Body of pancreas (tissue), 4 donors: ENCODE measurements at regions not wholly inside any gene's neighbourhood (a gene's known extent, or its start where the extent isn't known, plus 50 kb on each side); places are given as distances from the start of the nearest gene placed in this dataset.
"Not testable (repeated sequence)": the region's sequence is repeated elsewhere in the genome, so short reads cannot be mapped to it uniquely, and the experiment has no call there.

Source experiments
- CTCF ChIP-seq, 7 experiments: fragments of 450-650 bp in 4 of 7; fragments of 200-600 bp in 3 of 7; sonication (generic) in 3 of 7; IDR thresholded peaks; one replicate each; pipeline ENCODE4 v1.5.1; 2016 to 2019; ENCODE audit warnings: antibody characterized with exemption in 7 of 7
- POLR2A ChIP-seq, 3 donors: fragments of 450-650 bp; IDR thresholded peaks; one replicate each; pipeline ENCODE4 v1.6.1; 2016; ENCODE audit warnings: antibody characterized with exemption in 3 of 3, mild to moderate bottlenecking in 2 of 3

GRCh38 chr10:48071228-48071627 lies 71.6 kb upstream of the FAM25C start:
- TF ChIP-seq CTCF, POLR2A (IDR thresholded peaks at IDR 0.05): not testable (repeated sequence)
